ENCODE measurements at regions not wholly inside any gene's neighbourhood (a gene's known extent, or its start where the extent isn't known, plus 50 kb on each side); places are given as distances from the start of the nearest gene placed in this dataset.
"Not testable (repeated sequence)": the region's sequence is repeated elsewhere in the genome, so short reads cannot be mapped to it uniquely, and the experiment has no call there.

DNA sequence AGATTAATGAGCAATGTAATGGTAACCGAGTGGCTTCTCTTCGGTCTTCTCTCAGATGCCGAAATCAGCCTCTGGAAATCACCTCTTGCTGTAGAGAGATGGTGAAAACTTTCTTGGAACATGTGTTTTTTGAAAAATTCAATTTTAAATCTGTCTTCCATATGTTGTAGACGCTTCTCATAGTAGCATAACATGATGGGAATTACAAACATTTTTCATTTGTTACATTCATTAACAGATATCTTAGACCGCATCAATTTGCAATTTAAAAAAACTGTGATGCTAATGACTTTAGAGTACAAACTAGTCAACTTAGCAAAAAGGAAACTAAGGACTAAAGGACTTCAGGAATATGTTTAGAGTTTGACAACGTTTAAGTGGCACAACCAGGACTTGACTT, 275.2 kb downstream of the ASXL3 start:
- DNase-seq = no peak

DNA sequence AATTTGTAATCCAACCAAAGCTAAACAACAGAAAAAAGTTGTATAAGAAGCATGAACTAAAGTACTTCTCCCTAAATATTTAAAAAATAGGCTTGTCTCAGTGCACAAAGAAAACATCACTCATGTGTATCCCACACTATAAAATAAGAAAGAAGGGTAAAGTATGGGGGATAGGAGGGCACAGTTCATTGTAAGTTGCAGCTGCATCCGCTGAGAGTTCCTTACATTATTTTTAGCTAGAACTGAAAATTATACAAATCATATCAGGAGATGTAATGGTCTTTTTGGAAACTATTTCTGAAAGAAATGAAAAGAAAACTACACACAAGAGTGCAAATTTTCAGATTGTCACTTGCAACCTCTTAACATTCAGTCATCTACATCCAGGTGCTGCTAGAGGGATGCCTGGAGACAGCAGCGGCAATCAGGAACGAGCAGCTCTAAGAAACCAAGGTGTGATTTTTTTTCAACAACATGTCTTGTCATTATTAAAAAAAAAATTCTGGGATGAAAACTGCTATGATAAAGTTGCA, 273.6 kb downstream of the ASXL3 start:
- DNase-seq = no peak

DNA sequence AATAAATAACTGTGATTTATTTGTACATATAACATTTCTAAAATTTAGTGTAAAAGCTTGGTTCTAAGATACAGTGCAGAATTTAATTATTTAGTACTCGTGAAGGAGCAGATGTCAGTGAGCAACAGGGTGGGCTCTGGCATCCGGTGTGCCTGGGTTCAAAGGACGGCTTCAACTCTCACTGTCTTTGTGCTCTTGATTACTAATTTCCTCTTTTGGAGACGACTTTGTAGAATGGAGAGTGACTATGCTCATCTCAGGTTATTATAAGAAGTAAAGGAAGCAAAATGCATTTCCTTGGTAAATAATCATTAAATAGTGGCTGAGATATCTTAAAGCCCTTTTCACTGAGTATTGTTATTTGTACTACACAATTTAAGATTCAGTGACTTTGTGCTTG, 271.7 kb downstream of the ASXL3 start:
- no peak for DNase-seq

DNA sequence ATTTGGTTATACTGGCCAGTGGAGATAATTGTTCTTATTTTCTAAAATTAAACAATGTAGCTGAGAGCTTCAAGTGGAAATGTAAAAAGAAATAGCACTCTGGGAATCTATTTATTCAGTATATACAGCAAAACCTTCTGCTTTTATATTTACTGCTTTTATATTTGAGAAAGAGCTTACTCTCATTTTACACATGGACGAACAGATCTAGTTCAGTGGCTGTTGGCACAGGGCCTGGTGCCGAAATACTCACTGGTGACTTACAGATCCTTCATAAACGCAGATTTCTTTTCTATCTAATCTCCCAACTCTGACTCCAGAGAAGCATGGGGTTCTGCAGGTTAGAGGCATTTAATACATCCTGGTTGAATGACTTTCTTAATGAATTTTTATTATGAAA, 266.2 kb downstream of the ASXL3 start:
- DNase-seq = no peak

DNA sequence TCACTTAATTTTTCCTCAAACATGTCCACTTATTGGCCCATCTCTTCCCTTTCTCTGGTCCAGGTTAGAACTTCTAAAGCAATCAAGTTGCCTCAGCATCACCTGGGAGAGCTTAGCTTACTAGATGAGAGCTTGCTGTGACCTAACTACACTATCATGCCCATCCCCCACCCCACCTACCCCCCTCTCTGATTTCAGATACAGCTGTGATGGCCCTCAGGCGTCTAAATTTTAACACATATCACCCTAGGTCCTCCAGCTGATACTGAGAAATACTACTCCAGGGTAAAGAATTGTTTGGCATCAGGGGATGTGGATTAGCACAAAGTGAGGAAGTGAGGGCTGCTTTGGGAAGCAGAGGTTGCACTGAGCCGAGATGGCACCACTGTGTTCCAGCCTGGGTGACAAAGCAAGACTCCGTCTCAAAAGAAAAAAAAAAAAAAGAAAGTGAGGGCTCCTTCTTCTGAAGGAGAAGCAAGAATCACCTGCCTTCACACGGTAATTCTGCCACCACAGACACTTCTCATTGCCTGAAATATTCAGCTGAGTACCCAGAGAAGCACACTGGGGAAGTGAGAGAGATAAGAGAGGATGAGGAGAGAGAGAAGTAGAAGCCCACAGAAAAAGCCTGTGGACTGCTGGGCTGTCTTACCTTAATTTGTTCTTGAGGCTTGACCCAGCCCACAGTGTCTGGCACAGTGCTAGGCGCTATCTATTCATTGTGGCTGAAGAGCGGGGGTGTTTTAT, 263.4 kb downstream of the ASXL3 start:
- no peak for DNase-seq

DNA sequence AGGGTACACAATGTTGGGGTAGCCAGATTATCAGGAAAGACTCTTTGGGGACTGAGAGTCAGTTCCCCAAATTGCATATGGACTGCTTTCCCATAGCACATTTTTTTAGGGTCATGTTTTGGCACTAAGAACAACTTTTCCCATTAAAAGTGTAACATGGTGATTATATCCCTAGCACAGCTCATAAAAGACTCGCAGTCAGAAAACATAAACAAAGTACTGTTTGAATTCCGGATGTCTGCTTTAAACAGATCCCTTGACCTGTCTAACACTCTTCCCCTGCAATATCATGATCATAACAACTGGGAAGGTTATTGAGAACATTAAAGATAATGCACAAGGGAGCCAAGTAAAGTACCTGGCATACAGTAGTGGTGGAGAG, 262.2 kb downstream of the ASXL3 start:
- no peak for DNase-seq

DNA sequence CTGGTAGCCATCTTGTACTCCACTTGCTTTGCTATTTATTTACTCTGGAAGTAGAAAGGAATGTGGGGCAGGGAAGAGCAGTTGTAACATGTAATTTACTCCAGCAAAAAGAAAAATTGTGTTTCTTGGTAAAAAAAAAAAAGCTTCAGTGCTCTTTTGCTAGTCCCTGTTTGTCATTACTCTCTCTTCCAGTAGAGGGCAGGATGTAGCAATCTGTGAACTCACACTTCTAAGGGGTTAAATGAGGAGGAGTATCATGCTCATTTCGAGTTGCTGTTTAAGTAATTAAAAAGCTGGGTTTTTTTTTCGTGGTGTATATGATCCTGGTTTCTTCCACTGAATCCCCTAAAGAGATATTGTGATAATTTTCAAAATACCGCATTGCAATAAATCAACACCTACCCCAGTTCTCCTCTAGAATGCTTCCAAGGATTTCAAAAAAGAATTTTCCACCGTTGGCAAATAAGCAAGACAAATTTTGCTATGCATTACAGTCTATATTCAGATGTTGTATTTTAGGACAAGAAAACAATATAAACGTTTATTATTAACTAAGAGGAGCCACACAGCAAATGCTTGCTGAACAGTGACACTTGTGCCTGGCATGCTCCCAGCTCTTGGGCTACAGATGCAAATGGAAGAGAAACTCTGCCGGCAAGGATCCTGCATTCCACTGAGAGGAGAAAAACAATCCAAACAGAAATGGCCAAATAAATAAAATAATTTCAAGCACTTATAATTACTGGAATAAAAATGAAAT, 261.6 kb downstream of the ASXL3 start:
- DNase-seq = peak; percentile 68

DNA sequence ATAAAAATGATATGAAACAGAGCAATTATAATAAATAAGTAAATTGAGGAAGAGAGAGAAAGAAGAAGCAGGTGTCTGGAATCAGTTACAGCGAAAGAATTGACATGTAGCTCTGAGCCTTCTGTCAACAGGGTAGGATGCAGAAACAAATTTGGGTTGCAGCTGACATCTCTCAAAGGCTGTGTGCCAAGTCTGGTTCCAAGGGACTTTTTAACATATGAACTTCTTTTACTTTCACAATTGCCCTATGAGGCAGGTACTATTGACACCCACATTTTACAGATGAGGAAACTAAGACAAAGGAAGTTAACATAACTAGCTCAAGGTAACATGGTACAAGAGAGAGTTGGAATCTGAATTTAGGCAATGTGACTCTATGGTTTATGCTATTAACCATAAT, 260.0 kb downstream of the ASXL3 start:
- DNase-seq = no peak

DNA sequence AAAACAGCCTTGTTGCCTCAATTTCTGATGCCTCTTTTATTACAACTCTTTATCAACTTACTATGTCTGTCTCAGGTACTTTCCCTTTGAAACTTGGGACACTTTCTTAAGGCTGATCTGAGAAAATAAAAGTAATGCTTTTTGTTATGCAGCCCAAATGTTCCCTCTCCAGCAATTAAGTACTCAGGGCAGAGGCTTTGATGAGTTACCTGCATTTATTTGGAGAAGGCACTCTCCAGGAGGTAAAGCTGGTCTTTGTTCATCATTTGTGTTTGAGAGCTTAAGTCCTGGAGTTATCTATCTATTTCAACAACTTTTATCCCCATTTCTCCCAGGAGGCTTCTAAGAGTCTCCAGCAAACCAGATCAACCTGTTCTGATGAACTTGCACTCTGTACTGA, 259.2 kb downstream of the ASXL3 start:
- no peak for DNase-seq

DNA sequence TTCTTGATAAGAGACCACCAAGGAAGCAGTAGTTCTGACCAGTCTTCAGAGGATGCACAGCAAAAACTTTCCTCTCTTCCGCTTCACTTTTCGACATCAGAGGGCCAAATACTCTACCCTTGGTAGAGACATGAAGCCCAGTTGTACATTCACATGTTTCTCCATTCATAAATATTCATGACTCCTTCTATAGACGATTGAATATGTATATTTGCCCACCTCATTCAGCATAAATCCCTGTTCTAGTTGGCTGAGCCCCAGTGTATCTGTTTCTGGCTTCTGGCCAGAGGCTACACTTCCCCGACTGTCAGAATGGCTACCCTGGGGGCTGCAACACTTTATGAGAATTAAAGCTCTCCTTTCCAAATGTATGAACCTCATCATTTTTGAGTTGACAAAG, 258.5 kb downstream of the ASXL3 start:
- DNase-seq = no peak

DNA sequence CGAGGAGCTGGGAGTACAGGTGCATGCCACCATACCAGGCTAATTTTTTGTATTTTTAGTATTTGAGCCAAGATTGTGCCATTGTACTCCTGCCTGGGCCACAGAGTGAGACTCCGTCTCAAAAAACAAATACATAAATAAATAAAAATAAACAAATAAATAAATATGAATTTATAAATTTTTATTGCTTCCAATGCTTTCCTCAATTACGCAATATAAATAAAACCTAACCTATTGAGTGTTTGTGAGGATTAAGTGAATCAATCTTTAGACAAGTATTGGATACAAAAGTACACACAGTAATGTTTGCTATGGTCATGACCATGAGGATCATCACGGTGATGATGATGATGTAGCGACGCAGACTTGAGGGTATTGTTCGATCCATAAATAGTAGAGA, 257.4 kb downstream of the ASXL3 start:
- no peak for DNase-seq

DNA sequence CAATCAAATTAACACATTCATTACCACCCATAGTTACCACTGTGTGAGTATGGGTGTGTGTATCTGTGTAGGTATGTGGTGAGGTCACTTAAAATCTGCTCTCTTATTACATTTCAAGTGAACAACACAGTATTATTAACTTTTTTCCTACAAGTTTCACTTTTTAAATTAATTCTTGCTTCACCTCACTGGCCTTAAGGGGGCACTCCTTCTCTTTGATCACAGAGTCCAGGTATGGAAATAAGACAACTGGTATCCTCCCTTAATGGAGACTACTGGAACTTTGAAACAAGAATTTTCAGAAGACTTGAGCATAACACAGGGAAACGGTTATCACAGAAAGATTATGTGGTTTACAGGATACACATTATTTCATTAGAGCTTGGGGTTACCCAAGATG, 255.8 kb downstream of the ASXL3 start:
- no peak for DNase-seq

DNA sequence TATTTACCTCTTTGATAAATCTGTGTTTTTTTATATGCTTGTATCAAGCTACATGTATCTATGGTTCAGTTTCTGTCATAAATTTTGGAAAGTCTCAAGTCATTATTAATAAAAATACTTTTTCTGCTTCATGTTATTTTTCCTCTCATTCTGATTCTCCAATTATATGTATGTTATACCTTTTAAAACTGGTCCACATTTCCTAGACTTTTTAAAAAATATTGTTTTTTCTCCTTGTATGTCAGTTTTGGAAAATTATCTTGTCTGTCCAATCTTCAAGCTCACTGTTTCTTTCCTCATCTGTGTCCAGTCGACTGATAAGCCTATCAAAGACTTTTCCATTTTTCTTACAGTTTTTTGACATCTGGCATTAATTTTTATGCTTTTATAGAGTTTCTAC, 253.4 kb downstream of the ASXL3 start:
- DNase-seq = no peak

DNA sequence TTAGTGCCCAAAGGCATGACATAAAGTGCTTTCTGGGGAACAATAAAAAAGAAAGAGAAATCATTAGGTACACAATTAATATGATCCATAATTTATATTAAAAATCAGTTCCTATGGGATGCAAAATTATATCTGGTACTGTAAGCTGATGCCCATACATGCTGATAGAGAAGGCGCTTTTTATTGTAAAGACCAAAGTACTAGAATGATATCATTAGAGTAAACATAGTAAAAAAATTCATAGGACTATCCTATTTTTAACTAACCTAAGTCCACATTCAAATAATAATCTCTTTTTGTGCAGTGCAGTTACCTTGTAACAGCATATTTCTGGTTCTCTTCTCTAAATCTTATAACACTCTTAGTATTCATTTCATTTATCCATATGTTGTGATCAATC, 252.2 kb downstream of the ASXL3 start:
- DNase-seq = no peak

DNA sequence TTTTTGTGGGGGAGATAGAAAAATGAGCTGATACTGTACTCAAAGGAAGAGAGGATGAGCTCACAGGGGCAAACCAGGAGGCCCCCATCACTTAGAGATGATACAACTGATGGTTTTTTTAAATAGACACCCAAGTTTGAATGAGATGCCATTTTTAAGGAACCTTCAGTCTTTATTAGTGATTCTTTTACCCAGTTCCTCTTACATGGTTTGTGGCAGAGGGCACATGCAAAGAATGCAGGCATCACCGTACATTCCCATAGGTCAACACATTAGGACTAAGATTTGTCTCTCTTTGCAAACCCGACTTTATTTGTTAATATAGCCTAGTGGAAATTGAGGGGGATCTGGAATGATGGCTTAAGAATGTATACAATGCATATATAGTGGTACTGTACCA, 250.9 kb downstream of the ASXL3 start:
- no peak for DNase-seq

DNA sequence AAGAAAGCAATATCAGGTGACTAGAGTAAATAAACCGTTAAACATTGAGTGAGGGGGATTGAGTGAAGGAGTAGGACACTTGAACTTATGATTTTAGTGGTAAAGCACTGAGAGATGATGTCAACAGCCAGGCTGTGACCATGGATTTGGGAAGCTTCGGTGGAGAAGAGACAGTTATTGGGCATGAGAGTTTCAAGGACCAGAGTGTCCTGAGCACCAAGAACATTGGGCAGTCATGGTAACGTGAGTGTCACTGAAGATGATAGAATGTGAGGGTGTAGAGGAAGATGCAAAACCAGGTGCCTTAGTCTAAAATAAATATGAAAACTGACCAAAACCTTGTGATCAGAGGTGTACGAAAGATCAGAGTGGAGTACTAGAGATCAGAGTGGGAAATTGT, 248.1 kb downstream of the ASXL3 start:
- DNase-seq = no peak

DNA sequence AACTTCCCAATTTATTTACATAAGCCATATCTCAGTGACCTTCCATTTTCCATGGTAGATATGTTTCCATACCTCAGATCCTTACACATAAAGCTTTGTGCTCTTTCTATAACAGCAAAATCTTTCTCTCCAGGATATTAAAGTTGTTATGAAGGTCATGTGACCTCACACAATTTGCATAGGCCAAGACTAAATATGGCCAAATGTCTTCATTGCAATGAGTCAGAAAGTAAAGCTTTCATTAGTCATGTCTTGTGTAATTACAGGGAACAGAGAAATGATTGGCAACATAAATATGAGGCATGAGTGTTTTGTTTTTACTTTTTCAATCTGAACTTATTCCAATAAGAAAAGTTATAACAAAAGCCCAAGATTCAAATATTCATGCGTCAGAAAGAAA, 243.5 kb downstream of the ASXL3 start:
- DNase-seq = peak; percentile 77

DNA sequence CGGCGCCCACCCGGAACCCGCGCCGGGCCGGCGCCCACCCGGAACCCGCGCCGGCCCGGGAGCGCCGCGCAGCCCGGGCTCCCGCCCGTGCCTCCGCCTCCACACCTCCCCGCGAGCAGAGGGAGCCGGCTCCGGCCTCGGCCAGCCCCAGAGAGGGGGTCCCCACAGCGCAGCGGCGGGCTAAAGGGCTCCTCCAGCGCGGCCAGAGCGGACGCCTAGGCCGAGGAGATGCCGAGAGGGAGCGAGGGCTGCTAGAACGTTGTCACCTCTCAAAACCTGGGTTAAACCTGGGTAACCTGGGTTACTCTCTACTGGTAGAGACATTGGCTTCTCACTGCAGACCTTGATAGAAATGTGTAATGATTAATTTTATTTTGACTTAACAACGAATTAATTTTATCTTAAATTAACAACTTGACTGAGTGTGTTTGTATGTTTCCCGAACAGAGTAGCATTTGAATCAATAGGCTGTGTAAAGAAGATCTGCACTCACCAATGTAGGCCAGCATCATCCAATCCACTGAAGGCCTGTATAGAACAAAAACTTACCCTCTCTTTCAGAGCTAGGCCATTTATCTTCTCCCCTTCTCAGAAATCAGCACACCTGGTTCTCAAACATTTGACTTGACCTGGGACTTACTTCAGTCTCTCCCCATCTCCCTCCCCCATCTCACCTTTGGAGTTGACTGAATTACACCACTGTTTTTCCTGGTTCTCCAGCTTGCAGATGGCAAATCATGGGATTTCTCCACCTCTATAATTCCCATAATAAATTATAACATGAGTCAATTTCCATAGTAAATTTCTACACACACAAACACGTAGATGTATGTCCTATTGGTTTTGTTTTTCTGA, 242.7 kb downstream of the ASXL3 start:
- no peak for DNase-seq

DNA sequence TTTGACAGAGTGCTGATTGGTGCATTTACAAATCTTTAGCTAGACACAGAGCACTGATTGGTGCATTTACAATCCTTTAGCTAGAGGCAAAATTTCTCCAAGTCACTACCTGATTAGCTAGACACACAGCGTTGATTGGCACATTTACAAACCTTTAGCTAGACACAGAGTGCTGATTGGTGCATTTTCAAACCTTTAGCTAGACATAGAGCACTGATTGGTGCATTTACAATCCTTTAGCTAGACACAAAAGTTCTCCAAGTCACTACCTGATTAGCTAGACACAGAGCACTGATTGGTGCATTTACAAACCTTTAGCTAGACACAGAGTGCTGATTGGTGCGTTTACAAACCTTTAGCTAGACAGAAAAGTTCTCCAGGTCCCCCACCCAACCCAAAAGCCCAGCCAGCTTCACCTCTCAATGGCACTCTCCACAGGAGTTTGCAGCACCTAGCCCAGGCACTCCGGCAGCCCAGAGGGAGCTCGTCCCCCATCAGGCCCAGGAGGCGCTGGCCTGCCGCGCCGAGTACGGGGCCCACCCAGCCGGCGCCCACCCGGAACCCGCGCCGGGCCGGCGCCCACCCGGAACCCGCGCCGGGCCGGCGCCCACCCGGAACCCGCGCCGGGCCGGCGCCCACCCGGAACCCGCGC, 241.8 kb downstream of the ASXL3 start:
- DNase-seq = not testable (repeated sequence)

DNA sequence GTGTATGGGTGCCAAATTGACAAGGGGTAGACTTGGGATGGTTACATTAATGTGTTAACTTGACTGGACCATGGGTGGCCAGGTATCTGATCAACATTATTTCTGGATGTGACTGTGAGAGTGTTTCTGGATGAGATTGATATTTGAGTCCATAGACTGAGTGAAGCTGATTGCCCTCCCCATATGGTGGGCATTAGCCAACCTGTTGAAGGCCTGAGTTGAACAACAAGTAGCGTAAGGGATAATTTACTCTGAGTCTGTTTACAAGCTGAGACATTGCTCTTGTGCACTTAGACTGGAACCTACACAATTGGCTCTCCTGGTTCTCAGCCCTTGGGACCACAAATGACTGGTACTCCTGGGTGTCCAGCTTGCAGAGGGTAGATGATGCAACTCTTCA, 240.1 kb downstream of the ASXL3 start:
- DNase-seq = no peak

DNA sequence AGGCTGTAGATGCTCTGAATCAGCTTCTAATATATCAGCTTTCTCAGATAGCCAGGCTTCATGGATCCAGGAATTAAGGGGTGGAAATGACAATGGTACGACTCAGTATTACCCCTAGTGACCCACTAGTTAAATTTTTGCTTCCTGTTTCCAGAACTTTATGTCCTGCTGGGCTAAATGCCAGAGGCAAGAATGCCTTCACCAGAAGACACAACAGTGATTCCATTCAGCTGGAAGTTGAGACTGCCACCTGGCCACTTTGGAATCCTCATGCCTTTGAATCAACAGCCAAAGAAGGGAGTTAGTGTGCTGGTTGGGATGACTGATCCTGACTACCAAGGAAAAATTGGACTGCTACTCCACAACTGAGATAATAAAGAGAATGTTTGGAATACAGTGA, 239.1 kb downstream of the ASXL3 start:
- DNase-seq = peak; percentile 87

DNA sequence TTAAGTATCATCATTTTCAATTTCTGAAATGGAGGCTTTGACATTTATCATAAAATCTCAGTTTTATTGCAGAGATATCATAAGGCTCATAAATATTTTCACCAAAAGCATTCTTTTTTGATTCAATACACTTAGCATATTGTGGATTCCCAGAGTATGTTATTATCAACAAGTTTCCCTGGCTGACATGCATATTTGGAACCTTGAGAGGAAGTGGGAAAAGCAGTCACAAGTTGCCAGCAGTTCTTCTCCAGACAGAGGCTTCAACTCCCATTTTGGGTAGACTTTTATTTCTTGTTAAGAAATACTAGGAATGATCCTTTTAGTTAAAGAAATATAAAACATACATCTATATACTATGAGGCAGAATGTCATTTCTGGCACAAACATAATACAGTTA, 236.5 kb downstream of the ASXL3 start:
- no peak for DNase-seq

DNA sequence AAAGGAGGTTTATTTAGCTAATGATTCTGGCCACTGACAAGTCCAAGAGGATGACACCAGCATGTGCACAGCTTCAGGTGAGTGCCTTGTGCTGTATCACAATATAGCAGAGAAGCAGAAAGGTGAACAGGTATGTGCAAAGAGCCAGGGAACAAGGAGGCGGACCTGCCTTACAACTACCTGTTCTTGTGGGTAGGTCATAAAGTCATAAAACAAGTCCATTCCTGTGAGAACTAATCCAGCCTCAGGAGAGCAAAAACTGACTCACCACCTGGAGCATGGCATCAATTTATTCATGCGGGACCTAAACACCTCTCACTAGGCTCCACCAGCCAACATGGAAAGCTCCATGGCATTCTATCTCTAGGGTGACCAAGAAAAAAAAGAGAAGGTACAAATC, 234.2 kb downstream of the ASXL3 start:
- DNase-seq = no peak

Measured in fibroblast of skin of back (primary cell).